ENCODE measurements at regions not wholly inside any gene's neighbourhood (a gene's known extent, or its start where the extent isn't known, plus 50 kb on each side); places are given as distances from the start of the nearest gene placed in this dataset.

DNA sequence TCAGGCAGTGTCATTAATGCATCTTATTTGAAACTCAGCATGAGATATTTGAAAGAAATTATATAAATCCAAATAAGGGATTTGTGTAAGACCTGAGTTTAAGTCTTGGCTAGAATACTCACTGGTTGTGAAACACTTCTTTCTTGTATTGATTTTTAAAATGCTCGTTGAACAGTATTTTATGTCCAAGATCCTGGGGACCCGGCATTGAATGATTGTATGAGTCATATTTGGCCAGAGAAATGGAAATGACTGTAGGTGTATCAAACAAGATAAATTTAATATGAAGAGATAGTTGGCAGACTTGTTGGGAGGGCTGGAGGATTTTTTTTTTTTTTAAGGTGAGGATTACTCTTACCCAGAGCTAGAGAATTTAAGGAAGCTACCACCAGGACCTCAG is 606.1 kb upstream of the CPEB2 start:
- Mint-ChIP-seq H3K4me3 (no peak overlapping the region), H3K27me3 (ENCODE audit: insufficient read depth, low read depth) (peaks cover 5% of the 10 kb centered on the region), H3K27ac (no peak overlapping the region), H3K9me3 (no peaks in the 10 kb centered on the region), H3K36me3 (no peaks in the 10 kb centered on the region), H3K4me1 (no peaks in the 10 kb centered on the region)
- Histone ChIP-seq H3K4me1 (no peaks in the 10 kb centered on the region), H2AFZ (replicated peaks) (no peak overlapping the region), H3K9ac (no peak overlapping the region), H3K4me3 (no peak overlapping the region), H3K79me2 (ENCODE audit: low read depth) (no peaks in the 10 kb centered on the region), H3K4me2 (no peak overlapping the region), H3K36me3 (no peaks in the 10 kb centered on the region), H3K9me3 (ENCODE audit: low read depth) (no peaks in the 10 kb centered on the region), H4K20me1 (ENCODE audit: low read depth) (no peaks in the 10 kb centered on the region), H3K27me3 (no peaks in the 10 kb centered on the region), H3K27ac (no peak overlapping the region), H3F3A (ENCODE audit: low read depth) (no peaks in the 10 kb centered on the region)
- no peak for TF ChIP-seq EZH2 (IDR thresholded peaks at IDR 0.05)
- TF ChIP-seq, protein P1, sequence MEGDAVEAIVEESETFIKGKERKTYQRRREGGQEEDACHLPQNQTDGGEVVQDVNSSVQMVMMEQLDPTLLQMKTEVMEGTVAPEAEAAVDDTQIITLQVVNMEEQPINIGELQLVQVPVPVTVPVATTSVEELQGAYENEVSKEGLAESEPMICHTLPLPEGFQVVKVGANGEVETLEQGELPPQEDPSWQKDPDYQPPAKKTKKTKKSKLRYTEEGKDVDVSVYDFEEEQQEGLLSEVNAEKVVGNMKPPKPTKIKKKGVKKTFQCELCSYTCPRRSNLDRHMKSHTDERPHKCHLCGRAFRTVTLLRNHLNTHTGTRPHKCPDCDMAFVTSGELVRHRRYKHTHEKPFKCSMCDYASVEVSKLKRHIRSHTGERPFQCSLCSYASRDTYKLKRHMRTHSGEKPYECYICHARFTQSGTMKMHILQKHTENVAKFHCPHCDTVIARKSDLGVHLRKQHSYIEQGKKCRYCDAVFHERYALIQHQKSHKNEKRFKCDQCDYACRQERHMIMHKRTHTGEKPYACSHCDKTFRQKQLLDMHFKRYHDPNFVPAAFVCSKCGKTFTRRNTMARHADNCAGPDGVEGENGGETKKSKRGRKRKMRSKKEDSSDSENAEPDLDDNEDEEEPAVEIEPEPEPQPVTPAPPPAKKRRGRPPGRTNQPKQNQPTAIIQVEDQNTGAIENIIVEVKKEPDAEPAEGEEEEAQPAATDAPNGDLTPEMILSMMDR (IDR thresholded peaks at IDR 0.05), result no peak
- no peak for TF ChIP-seq EZH2phosphoT487 (IDR thresholded peaks at IDR 0.05)
- no peak for DNase-seq (ENCODE audit: low spot score)

DNA sequence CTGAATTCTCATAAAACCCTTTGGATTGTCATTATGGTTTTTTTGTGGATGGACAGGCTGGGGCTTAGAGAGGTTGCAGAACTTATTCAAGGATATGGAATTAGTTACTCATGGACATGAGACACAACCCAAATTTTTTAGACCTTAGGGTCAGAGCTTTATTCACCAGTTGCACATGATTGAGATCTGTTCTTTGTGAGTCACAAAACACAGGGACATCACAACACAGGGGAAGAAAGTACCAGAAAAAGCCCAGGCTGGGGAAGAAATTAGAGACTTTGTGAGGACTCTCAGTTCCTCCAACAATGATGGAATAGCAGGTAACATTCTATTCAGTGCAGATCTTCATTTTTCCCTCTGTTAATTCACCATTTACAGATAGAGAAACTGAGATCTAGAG is 602.4 kb upstream of the CPEB2 start:
- Histone ChIP-seq H3K9me3 (ENCODE audit: low read depth) (no peaks in the 10 kb centered on the region), H3K79me2 (ENCODE audit: low read depth) (no peaks in the 10 kb centered on the region), H3K4me3 (no peak overlapping the region), H3K27ac (no peak overlapping the region), H3K36me3 (no peaks in the 10 kb centered on the region), H3K9ac (no peak overlapping the region), H3K27me3 (no peaks in the 10 kb centered on the region), H2AFZ (replicated peaks) (no peak overlapping the region), H4K20me1 (ENCODE audit: low read depth) (no peaks in the 10 kb centered on the region), H3K4me2 (no peak overlapping the region), H3K4me1 (no peaks in the 10 kb centered on the region), H3F3A (ENCODE audit: low read depth) (no peaks in the 10 kb centered on the region)
- Mint-ChIP-seq H3K27me3 (ENCODE audit: insufficient read depth, low read depth) (peaks cover 3% of the 10 kb centered on the region), H3K27ac (no peak overlapping the region), H3K9me3 (peaks cover 3% of the 10 kb centered on the region), H3K36me3 (no peaks in the 10 kb centered on the region), H3K4me1 (no peaks in the 10 kb centered on the region), H3K4me3 (no peak overlapping the region)
- TF ChIP-seq, protein P1 (IDR thresholded peaks at IDR 0.05), result no peak
- TF ChIP-seq EZH2phosphoT487 (IDR thresholded peaks at IDR 0.05) (no peak), EZH2 (IDR thresholded peaks at IDR 0.05) (no peak)
- no peak for DNase-seq (ENCODE audit: low spot score)

DNA sequence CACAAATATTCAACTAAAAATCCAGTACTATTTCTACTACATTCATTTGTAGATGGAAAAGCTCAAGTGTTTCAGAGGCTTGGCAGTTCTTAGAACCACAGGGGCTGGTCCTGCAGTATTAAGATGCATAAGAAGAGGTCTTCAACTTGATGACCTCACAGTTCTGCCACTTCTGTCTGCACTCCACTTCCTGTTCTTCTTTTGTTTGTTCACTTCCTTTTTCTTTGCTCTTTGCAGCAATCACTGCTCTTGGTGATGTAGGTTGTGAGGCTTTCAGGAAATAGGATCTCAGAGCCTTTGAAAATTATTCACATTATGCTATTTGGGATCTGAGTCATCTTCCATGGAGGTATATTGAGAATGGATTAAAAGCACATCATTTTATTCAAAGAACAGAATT is 602.0 kb upstream of the CPEB2 start:
- Mint-ChIP-seq H3K27ac (no peak overlapping the region), H3K9me3 (peaks cover 3% of the 10 kb centered on the region), H3K4me3 (no peak overlapping the region), H3K36me3 (no peaks in the 10 kb centered on the region), H3K4me1 (no peaks in the 10 kb centered on the region), H3K27me3 (ENCODE audit: insufficient read depth, low read depth) (peaks cover 3% of the 10 kb centered on the region)
- Histone ChIP-seq H3K4me1 (no peaks in the 10 kb centered on the region), H3K9me3 (ENCODE audit: low read depth) (no peaks in the 10 kb centered on the region), H3K79me2 (ENCODE audit: low read depth) (no peaks in the 10 kb centered on the region), H3K4me3 (no peak overlapping the region), H4K20me1 (ENCODE audit: low read depth) (no peaks in the 10 kb centered on the region), H3K27ac (no peak overlapping the region), H3K9ac (no peak overlapping the region), H2AFZ (replicated peaks) (no peak overlapping the region), H3K27me3 (no peaks in the 10 kb centered on the region), H3K36me3 (no peaks in the 10 kb centered on the region), H3F3A (ENCODE audit: low read depth) (no peaks in the 10 kb centered on the region), H3K4me2 (no peak overlapping the region)
- DNase-seq (ENCODE audit: low spot score), result no peak
- TF ChIP-seq, protein P1 (IDR thresholded peaks at IDR 0.05), result no peak
- TF ChIP-seq EZH2phosphoT487 (IDR thresholded peaks at IDR 0.05), result no peak

DNA sequence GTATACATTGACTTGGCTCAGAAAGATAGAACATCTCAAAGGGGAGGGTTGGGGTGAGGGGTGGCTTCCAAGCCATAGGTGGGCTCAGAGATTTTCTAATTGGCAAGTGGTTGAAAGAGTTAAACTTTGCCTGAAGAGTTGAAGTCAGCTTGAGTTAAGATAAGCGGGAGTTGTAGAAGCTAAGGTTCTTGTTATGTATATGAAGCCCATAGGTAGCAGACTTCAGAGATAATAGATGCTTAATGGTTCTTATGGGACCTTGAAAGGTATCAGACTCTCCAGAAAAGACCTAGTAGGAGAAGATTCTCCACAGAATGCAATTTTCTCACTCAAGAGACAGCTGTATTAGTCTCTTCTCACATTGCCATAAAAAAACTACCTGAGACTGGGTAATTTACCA is 599.1 kb upstream of the CPEB2 start:
- H3K27ac ChIP-seq, result no peak overlapping the region
- Mint-ChIP-seq H3K9me3 (peaks cover 3% of the 10 kb centered on the region), H3K4me1 (no peaks in the 10 kb centered on the region), H3K4me3 (no peak overlapping the region), H3K36me3 (no peaks in the 10 kb centered on the region), H3K27me3 (ENCODE audit: insufficient read depth, low read depth) (peaks cover 5% of the 10 kb centered on the region), H3K27ac (no peak overlapping the region)
- no peaks in the 10 kb centered on the region for H4K20me1 ChIP-seq (ENCODE audit: low read depth)
- H2AFZ ChIP-seq (replicated peaks), result no peak overlapping the region
- no peak overlapping the region for H3K9ac ChIP-seq
- no peak overlapping the region for H3K4me2 ChIP-seq
- H3K79me2 ChIP-seq (ENCODE audit: low read depth), result no peaks in the 10 kb centered on the region
- TF ChIP-seq, protein P1 (IDR thresholded peaks at IDR 0.05), result no peak
- TF ChIP-seq EZH2phosphoT487 (IDR thresholded peaks at IDR 0.05) (no peak), EZH2 (IDR thresholded peaks at IDR 0.05) (no peak)
- no peaks in the 10 kb centered on the region for H3F3A ChIP-seq (ENCODE audit: low read depth)
- H3K36me3 ChIP-seq, result no peaks in the 10 kb centered on the region
- no peaks in the 10 kb centered on the region for H3K27me3 ChIP-seq
- no peaks in the 10 kb centered on the region for H3K4me1 ChIP-seq
- H3K4me3 ChIP-seq, result no peak overlapping the region
- no peaks in the 10 kb centered on the region for H3K9me3 ChIP-seq (ENCODE audit: low read depth)
- DNase-seq (ENCODE audit: low spot score), result no peak
